ENCODE measurements at regions not wholly inside any gene's neighbourhood (a gene's known extent, or its start where the extent isn't known, plus 50 kb on each side); places are given as distances from the start of the nearest gene placed in this dataset.
"Not testable (repeated sequence)": the region's sequence is repeated elsewhere in the genome, so short reads cannot be mapped to it uniquely, and the experiment has no call there.

DNA sequence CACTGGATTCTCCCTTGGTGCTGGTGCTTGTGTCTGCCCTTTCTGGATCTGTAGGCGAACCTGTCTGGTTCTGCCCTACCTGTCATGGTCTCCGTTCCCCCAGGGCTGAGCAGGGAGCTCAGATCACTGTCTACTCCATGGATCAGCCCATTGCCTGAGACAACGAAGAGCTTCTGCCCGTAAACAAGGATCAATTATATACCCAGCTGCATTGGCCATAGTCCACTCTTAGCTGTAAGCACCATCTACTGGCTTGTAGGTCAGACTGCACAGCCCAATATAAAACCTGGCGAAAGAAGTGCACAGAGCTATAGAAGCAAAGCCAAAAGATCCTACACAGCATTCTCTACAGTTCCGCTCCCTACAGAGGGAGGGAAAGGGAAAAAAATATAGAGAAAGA is 181.5 kb upstream of the RPS23 start:
- TF ChIP-seq, protein P1, sequence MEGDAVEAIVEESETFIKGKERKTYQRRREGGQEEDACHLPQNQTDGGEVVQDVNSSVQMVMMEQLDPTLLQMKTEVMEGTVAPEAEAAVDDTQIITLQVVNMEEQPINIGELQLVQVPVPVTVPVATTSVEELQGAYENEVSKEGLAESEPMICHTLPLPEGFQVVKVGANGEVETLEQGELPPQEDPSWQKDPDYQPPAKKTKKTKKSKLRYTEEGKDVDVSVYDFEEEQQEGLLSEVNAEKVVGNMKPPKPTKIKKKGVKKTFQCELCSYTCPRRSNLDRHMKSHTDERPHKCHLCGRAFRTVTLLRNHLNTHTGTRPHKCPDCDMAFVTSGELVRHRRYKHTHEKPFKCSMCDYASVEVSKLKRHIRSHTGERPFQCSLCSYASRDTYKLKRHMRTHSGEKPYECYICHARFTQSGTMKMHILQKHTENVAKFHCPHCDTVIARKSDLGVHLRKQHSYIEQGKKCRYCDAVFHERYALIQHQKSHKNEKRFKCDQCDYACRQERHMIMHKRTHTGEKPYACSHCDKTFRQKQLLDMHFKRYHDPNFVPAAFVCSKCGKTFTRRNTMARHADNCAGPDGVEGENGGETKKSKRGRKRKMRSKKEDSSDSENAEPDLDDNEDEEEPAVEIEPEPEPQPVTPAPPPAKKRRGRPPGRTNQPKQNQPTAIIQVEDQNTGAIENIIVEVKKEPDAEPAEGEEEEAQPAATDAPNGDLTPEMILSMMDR (IDR thresholded peaks at IDR 0.05), result no peak
- Histone ChIP-seq H3K27ac (no peak overlapping the region), H3K4me1 (no peaks in the 10 kb centered on the region), H3K9me3 (peaks cover 0 to 5% (median 3%) of the 10 kb centered on the region in 3 donors), H3K4me3 (no peak overlapping the region), H3K36me3 (no peaks in the 10 kb centered on the region), H3K27me3 (no peaks in the 10 kb centered on the region)
- intact Hi-C loops (cut with DNase I; ENCODE audit: low total_unique reads), result no loop called here
- no peak for DNase-seq

DNA sequence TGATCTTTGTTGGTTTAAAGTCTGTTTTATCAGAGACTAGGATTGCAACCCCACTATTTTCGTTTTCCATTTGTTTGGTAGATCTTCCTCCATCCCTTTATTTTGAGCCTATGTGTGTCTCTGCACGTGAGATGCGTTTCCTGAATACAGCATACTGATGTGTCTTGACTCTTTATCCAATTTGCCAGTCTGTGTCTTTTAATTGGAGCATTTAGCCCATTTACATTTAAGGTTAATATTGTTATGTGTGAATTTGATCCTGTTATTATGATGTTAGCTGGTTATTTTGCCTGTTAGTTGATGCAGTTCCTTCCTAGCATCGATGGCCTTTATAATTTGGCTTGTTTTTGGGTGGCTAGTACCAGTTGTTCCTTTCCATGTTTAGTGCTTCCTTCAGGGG is 177.2 kb upstream of the RPS23 start:
- H3K27me3 ChIP-seq; H3K36me3 ChIP-seq; H3K27ac ChIP-seq; intact Hi-C loops (cut with DNase I; ENCODE audit: low total_unique reads); H3K4me3 ChIP-seq; H3K9me3 ChIP-seq; DNase-seq; H3K4me1 ChIP-seq: not testable (repeated sequence)

DNA sequence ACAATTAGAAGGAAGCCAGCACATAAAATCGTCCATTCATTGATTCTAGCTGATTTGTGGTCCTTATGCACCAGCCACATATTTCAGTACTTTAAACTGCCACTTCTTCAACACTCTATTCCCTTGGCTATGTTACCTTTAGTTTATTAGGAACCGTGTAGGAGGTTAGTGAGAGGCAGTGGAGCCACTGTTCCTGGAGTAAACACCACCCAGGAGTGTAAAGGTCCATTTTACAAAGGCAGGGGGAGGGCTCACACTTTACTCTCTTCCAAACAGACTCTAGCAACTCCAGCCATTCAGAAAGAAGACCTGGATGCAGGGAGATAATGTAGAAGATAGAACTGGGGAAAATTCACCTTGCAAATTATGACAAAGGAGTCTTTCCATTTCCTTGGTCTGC is 170.2 kb upstream of the RPS23 start:
- no peak overlapping the region for H3K27ac ChIP-seq
- H3K36me3 ChIP-seq, result no peaks in the 10 kb centered on the region
- no peaks in the 10 kb centered on the region for H3K27me3 ChIP-seq
- TF ChIP-seq, protein P1 (IDR thresholded peaks at IDR 0.05), result no peak
- DNase-seq, result no peak
- no peak overlapping the region for H3K4me3 ChIP-seq
- H3K4me1 ChIP-seq, result peaks cover 0 to 32% (median 8%) of the 10 kb centered on the region in 4 donors
- intact Hi-C loops (cut with DNase I; ENCODE audit: low total_unique reads), result no loop called here
- H3K9me3 ChIP-seq, result no peaks in the 10 kb centered on the region

DNA sequence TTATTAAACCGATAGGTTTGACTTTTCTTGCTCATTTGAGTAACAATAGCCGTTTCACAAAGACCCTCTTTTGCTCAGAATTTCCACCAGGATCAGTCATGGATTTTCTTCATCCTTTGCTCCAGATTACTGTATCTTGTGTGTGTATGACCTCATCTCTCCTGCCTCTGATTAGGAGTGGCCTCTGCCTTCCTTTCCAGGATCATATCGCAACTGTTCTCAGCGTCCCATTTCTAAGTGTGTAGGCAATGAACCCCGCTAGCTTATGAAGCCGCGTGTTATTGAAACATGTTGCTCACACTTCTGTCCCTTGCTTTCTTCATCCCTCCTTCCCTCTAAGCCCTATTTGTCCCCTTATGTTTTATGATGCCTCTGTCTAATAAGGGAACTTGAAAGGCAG is 169.8 kb upstream of the RPS23 start:
- intact Hi-C loops (cut with DNase I; ENCODE audit: low total_unique reads), result no loop called here

DNA sequence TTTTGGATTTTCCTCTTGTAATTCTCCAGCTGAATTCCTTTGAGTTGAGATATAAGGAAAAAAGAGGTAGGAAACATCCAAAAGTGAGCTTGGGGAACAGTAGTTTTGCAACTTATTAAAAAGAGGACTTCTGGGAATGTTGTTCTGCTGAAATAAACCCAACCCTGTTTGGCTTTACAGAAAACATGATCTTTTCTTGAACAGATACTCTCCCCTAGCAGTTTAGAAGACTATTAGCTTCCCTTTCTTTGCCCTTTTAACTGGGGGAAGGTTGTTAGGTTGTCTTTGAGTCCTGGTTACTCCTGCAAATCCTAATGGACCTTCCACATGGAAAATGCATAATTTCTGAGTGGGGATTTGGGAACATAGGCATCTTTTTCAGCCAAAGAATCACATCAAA is 168.7 kb upstream of the RPS23 start:
- H3K4me3 ChIP-seq, result no peak overlapping the region
- H3K36me3 ChIP-seq, result no peaks in the 10 kb centered on the region
- intact Hi-C loops (cut with DNase I; ENCODE audit: low total_unique reads), result no loop called here
- TF ChIP-seq, protein P1 (IDR thresholded peaks at IDR 0.05), result no peak
- H3K9me3 ChIP-seq, result no peaks in the 10 kb centered on the region
- H3K27ac ChIP-seq, result peak overlapping the region; percentile 12 to 43
- no peak for DNase-seq
- peaks cover 0 to 32% (median 8%) of the 10 kb centered on the region in 4 donors for H3K4me1 ChIP-seq
- no peaks in the 10 kb centered on the region for H3K27me3 ChIP-seq

More for the DNA sequence above, 169.8 kb upstream of the RPS23 start:
- Histone ChIP-seq H3K4me1 (peaks cover 0 to 32% (median 8%) of the 10 kb centered on the region in 4 donors), H3K9me3 (no peaks in the 10 kb centered on the region), H3K36me3 (no peaks in the 10 kb centered on the region), H3K27me3 (no peaks in the 10 kb centered on the region), H3K4me3 (no peak overlapping the region), H3K27ac (peak overlapping the region in 1 of 2 donors; percentile 12)
- TF ChIP-seq, protein P1 (IDR thresholded peaks at IDR 0.05), result no peak
- no peak for DNase-seq

DNA sequence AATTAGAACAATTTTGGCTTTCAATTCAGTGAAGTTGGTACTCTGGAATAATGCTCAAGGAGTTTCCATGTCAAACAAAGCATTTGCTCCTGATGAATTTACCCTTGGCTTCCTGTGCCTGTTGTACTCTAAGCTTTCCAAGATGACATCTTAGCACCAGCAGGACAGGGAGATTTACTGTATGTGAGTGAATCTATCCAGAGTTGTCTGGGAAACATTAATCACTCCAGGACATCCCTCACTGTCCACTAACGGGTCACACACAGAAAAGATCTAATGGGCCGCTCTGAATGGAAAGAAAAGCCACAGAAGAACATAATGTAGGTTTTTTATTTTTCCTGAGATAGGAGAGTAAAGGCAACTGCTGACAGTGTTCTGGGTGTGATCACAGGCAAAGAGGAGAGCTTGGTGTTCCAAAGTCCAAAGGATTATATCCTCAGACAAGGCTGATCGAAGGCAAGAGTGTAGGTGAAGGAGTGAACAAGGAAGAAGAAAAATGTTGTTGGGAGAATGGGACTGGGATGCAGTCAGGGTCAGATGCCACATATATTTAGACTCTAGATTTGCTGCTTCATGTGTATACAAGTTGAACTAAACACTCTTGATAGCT is 167.7 kb upstream of the RPS23 start:
- no peaks in the 10 kb centered on the region for H3K36me3 ChIP-seq
- intact Hi-C loops (cut with DNase I; ENCODE audit: low total_unique reads), result no loop called here
- TF ChIP-seq, protein P1 (IDR thresholded peaks at IDR 0.05), result no peak
- no peaks in the 10 kb centered on the region for H3K27me3 ChIP-seq
- no peaks in the 10 kb centered on the region for H3K9me3 ChIP-seq
- DNase-seq, result no peak
- H3K27ac ChIP-seq, result peak overlapping the region; percentile 13 to 43
- H3K4me3 ChIP-seq, result no peak overlapping the region
- peaks cover 0 to 32% (median 8%) of the 10 kb centered on the region in 4 donors for H3K4me1 ChIP-seq

Data from tibial artery (tissue), 4 donors.